Endothelial cell (in vitro differentiated cells): ENCODE measurements at regions not wholly inside any gene's neighbourhood (a gene's known extent, or its start where the extent isn't known, plus 50 kb on each side); places are given as distances from the start of the nearest gene placed in this dataset.

Experiments
- DNase-seq: peaks from one replicate; pipeline ENCODE4 v3.0.0; 2021; ENCODE audit warnings: low spot score
- H3K27ac Mint-ChIP-seq: one replicate; pipeline ENCODE4 v1.8.0; 2021; ENCODE audit warnings: mixed read lengths, inconsistent platforms; ENCODE audit not compliant: unreplicated experiment
- H3K27me3 Mint-ChIP-seq: one replicate; pipeline ENCODE4 v1.8.0; 2021; ENCODE audit warnings: mild to moderate bottlenecking, moderate library complexity, mixed read lengths, inconsistent platforms; ENCODE audit not compliant: unreplicated experiment
- H3K36me3 Mint-ChIP-seq: one replicate; pipeline ENCODE4 v1.8.0; 2021; ENCODE audit warnings: mild to moderate bottlenecking, low read depth, mixed read lengths, inconsistent platforms; ENCODE audit not compliant: unreplicated experiment
- H3K4me1 Mint-ChIP-seq: one replicate; pipeline ENCODE4 v1.8.0; 2021; ENCODE audit warnings: mild to moderate bottlenecking, mixed read lengths, inconsistent platforms; ENCODE audit not compliant: unreplicated experiment
- H3K4me3 Mint-ChIP-seq: one replicate; pipeline ENCODE4 v1.8.0; 2021; ENCODE audit warnings: mild to moderate bottlenecking, mixed read lengths, inconsistent platforms; ENCODE audit not compliant: unreplicated experiment
- H3K9me3 Mint-ChIP-seq: one replicate; pipeline ENCODE4 v1.8.0; 2021; ENCODE audit warnings: mixed read lengths, inconsistent platforms; ENCODE audit not compliant: unreplicated experiment
- TF ChIP-seq, protein P1 (sequence below): fragments of 200-600 bp; sonication (generic); IDR thresholded peaks from one replicate; pipeline ENCODE4 v1.5.0; 2021; ENCODE audit warnings: antibody characterized with exemption; ENCODE audit not compliant: unreplicated experiment

DNA sequence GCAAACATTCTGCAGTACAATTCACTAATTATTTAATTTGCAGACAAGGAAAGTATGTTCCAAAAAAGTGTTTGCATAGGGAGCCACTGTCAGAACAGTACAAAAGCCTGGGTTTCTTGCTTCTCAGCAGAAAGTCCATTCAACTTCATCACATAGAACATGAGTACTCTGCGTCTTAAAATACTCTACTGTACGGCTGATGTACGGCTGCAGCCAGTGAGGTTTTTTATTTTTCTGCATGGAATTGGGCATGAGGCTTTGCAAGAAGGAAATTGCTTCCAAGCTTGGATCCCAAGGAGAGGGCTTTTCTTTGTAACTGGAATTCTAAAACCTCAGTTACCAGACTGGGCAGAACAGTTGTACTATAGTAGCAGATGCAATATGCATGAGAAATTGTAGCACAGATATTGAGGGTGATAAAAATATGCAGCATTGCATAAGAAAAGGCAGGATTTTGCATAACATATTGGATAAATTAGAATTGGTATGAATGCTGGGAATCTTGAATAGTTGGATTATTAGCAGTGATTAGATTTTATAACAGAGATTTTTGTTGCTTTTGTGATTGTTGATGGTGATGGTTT is 178.1 kb upstream of the CDH9 start:
- no peak for DNase-seq
- TF ChIP-seq, protein P1, sequence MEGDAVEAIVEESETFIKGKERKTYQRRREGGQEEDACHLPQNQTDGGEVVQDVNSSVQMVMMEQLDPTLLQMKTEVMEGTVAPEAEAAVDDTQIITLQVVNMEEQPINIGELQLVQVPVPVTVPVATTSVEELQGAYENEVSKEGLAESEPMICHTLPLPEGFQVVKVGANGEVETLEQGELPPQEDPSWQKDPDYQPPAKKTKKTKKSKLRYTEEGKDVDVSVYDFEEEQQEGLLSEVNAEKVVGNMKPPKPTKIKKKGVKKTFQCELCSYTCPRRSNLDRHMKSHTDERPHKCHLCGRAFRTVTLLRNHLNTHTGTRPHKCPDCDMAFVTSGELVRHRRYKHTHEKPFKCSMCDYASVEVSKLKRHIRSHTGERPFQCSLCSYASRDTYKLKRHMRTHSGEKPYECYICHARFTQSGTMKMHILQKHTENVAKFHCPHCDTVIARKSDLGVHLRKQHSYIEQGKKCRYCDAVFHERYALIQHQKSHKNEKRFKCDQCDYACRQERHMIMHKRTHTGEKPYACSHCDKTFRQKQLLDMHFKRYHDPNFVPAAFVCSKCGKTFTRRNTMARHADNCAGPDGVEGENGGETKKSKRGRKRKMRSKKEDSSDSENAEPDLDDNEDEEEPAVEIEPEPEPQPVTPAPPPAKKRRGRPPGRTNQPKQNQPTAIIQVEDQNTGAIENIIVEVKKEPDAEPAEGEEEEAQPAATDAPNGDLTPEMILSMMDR = no peak
- H3K9me3 Mint-ChIP-seq = no peaks in the 10 kb centered on the region
- no peaks in the 10 kb centered on the region for H3K27me3 Mint-ChIP-seq
- H3K4me3 Mint-ChIP-seq = no peak overlapping the region
- no peaks in the 10 kb centered on the region for H3K4me1 Mint-ChIP-seq
- no peaks in the 10 kb centered on the region for H3K36me3 Mint-ChIP-seq
- H3K27ac Mint-ChIP-seq = no peak overlapping the region

DNA sequence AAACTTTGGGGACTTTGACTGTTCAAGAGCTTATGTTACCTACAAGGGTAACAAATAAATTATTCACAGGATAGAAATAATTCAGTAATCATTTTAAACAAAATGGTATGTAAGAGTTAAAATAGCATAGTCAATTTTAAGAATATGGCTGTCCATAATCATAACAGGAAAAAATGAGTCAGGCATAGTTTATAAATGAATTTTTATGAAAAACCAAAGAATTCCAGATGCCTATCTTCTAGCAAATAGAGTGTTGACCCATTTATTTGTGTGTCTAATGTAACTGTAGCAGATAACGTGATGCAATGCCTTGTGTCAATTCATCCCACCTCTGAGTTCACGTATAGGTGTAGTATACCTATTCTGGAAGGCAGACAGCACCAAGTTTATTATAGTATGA is 169.7 kb upstream of the CDH9 start:
- Mint-ChIP-seq H3K36me3 (no peaks in the 10 kb centered on the region), H3K9me3 (no peaks in the 10 kb centered on the region), H3K27me3 (no peaks in the 10 kb centered on the region), H3K4me1 (no peaks in the 10 kb centered on the region), H3K27ac (no peak overlapping the region), H3K4me3 (no peak overlapping the region)
- DNase-seq = no peak
- TF ChIP-seq, protein P1 = no peak

DNA sequence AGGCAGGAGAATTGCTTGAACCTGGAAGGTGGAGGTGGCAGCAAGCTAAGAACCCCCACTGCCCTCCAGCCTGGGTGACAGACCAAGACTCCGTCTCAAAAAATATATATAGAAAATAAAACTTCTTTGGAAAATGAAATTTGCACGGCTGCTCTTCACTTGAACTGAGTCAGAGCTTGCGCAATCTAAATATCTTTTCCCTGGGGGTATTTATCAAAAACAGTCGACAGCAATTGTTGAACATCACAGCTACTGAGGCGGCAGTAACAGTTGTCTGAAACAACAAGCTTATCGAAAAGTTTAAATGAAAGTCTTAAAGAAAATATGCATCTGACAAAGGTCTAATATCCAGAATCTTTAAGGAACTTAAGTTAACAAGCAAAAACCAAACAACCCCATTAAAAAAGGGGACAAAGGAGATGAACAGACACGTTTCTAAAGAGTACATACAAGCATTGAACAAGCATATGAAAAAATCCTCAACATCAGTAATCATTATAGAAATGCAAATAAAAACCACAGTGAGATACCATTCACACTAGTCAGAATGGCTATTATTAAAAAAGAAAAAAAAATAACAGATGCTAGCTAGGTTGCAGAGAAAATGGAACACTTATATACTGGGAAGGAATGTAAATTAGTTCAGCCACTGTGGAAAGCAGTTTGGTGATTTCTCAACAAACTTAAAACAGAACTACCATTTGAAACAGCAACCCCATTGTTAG is 153.6 kb upstream of the CDH9 start:
- no peaks in the 10 kb centered on the region for H3K27me3 Mint-ChIP-seq
- no peaks in the 10 kb centered on the region for H3K4me1 Mint-ChIP-seq
- no peak overlapping the region for H3K27ac Mint-ChIP-seq
- TF ChIP-seq, protein P1 = no peak
- no peak for DNase-seq
- H3K9me3 Mint-ChIP-seq = no peaks in the 10 kb centered on the region
- H3K4me3 Mint-ChIP-seq = no peak overlapping the region
- no peaks in the 10 kb centered on the region for H3K36me3 Mint-ChIP-seq

DNA sequence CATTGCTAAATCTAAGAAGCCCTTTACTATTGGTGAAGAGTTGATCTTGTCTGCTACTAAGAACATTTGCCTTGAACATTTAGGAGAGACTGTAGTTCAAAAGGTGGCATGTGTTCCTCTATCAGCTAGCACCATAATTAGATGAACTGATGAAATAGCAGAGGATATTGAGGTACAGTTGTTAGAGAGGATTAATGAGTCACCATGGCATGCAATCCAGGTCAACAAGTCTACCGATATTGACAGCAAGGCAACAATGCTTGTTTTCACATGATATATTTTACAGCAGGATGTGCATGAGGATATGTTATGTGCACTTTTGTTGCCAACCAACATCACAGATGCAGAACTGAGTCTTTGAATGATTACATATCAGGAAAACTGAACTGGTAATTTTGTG is 134.3 kb upstream of the CDH9 start:
- Mint-ChIP-seq H3K4me1 (no peaks in the 10 kb centered on the region), H3K9me3 (no peaks in the 10 kb centered on the region), H3K36me3 (no peaks in the 10 kb centered on the region), H3K4me3 (no peak overlapping the region), H3K27me3 (no peaks in the 10 kb centered on the region), H3K27ac (no peak overlapping the region)
- no peak for DNase-seq
- TF ChIP-seq, protein P1 = no peak

DNA sequence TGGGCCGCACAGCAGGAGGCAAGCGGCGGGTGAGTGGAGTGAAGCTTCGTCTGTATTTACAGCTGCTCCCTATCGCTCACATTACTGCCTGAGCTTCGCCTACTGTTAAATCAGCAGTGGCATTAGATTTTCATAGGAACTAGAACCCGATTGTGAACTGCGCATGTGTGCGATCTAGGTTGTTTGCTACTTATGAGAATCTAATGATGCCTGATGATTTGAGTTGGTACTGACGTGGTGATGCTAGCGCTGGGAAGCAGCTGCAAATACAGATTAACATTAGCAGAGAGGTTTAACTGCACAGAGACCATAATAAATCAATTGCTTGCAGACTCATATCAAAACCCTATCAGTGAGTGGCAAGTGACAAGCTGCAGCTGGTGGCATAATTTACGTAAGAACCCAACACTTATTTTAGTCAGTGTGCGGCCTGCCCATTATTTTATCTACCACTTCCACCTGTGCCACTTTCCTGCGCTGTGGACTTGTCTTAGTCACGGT is 133.4 kb upstream of the CDH9 start:
- TF ChIP-seq, protein P1 = no peak
- Mint-ChIP-seq H3K4me1 (no peaks in the 10 kb centered on the region), H3K27ac (no peak overlapping the region), H3K27me3 (no peaks in the 10 kb centered on the region), H3K4me3 (no peak overlapping the region), H3K9me3 (no peaks in the 10 kb centered on the region), H3K36me3 (no peaks in the 10 kb centered on the region)
- DNase-seq = no peak
